Activated naive CD8-positive, alpha-beta T cell treated with anti-CD3 and anti-CD28 coated beads, Interleukin-2, amount 10 ng/mL, durations not matched to agents 7 days and 5 days (primary cell): ENCODE measurements at regions not wholly inside any gene's neighbourhood (a gene's known extent, or its start where the extent isn't known, plus 50 kb on each side); places are given as distances from the start of the nearest gene placed in this dataset.

ENCODE experiments used
- ATAC-seq: fragments of 150-1000 bp; cut with Tn5 transposase; one replicate; pipeline ENCODE4 v1.10.0; 2021; ENCODE audit warnings: low read depth, moderate library complexity
- POLR2A ChIA-PET: fragments of 350-600 bp; sonication (Branson Sonifier 250); formaldehyde crosslinking; loops from one replicate; lab custom pipeline; 2021; ENCODE audit warnings: antibody characterized with exemption; lab: Charles Lee
- DNase-seq: peaks from one replicate; pipeline ENCODE4 v3.0.0; 2021
- H3K27ac Mint-ChIP-seq: one replicate; pipeline ENCODE4 v1.8.0; 2022; ENCODE audit warnings: mild to moderate bottlenecking, mixed read lengths
- H3K27me3 Mint-ChIP-seq: one replicate; pipeline ENCODE4 v1.8.0; 2022; ENCODE audit warnings: mild to moderate bottlenecking, moderate library complexity, mixed read lengths
- H3K36me3 Mint-ChIP-seq: one replicate; pipeline ENCODE4 v1.8.0; 2021; ENCODE audit warnings: mild to moderate bottlenecking, mixed read lengths
- H3K4me1 Mint-ChIP-seq: one replicate; pipeline ENCODE4 v1.8.0; 2021; ENCODE audit warnings: mixed read lengths
- H3K4me3 Mint-ChIP-seq: one replicate; pipeline ENCODE4 v1.8.0; 2022; ENCODE audit warnings: mild to moderate bottlenecking, moderate library complexity, mixed read lengths
- H3K9me3 Mint-ChIP-seq: one replicate; pipeline ENCODE4 v1.8.0; 2021; ENCODE audit warnings: mixed read lengths

DNA sequence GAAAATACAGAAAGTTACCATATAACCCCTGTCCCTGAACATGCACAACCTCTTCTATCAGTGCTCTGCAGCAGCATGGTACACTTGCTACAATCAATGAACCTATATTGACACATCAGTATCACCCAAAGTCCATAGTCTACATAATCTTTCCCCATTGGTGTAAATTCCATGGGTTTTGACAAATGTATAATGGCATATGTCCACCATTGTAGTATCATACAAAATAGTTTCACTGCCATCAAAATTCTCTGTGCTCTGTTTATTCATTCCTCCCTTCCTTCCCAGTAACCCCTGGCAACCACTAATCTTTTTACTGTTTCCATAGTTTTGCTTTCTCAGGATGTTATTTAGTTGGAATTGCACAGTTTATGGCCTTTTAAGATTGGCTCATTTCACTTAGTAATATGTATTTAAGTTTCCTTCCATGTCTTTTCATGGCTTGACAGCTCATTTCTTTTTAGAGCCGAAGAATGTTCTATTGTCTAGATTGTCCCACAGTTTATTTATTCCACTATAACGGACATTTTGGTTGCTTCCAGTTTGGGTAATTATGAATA, 1707.0 kb downstream of the EFNA5 start:
- ATAC-seq (no peak), DNase-seq (no peak)
- H3K9me3 Mint-ChIP-seq = peaks cover 5% of the 10 kb centered on the region
- POLR2A ChIA-PET = no interaction called here
- no peak overlapping the region for H3K4me3 Mint-ChIP-seq
- no peaks in the 10 kb centered on the region for H3K4me1 Mint-ChIP-seq
- H3K36me3 Mint-ChIP-seq = no peaks in the 10 kb centered on the region
- H3K27me3 Mint-ChIP-seq = no peaks in the 10 kb centered on the region
- no peak overlapping the region for H3K27ac Mint-ChIP-seq

DNA sequence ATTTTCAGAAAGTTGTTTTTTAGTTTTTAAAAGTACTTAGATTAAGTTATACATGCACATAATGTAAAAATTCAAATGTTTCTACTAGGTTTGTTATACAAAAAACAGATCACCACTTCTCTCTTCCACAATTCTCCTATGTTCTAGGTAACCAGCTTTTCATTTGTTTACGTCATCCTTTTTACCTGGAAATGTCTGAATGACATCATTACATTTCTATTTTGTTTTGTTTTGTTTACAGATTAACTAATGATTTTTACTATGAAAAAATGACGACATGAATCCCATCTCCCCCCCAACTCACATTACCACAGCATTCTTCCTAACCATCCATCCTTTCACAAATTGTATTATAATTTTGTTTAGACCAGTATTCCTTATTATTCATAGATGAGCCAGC, 1709.2 kb downstream of the EFNA5 start:
- POLR2A ChIA-PET = no interaction called here
- ATAC-seq (no peak), DNase-seq (no peak)
- Mint-ChIP-seq H3K9me3 (peaks cover 1% of the 10 kb centered on the region), H3K36me3 (no peaks in the 10 kb centered on the region), H3K27ac (no peak overlapping the region), H3K4me3 (no peak overlapping the region), H3K27me3 (no peaks in the 10 kb centered on the region), H3K4me1 (no peaks in the 10 kb centered on the region)

DNA sequence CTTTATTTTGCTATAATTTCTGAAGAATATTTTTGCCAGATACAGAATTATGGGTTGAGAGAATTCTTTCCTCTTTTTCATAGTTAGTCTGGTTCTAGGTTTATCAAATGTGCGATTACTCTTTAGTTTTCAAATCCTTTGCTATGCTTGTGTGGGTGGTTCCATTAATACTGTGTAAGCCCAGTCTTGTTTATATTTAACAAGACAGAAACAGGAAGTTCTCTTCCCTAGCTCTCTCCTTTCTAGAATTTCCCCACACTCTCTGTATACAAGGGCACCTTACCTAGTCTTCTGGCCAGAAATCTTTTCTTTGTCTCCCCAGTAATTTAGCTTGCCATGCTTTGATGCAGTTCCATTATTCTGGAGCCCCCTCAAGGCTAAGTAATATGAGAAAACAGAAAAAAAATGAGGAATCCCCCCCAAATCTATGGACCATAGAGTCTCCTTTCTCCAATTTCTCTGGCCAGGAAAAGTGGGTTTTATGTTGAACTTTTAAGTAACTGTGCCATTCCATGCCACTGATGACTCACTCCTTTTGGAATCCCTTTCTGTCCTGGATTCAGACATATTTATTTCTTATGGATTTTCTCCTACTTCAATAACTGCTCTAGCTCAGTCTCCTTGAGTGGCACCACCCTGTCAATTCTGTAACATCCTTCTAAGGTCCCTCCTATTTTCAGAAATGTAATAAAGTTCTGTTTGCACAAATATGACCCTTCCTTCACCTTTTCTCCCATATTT, 1714.1 kb downstream of the EFNA5 start:
- Mint-ChIP-seq H3K27me3 (no peaks in the 10 kb centered on the region), H3K9me3 (no peaks in the 10 kb centered on the region), H3K4me1 (no peaks in the 10 kb centered on the region), H3K27ac (no peak overlapping the region), H3K36me3 (no peaks in the 10 kb centered on the region), H3K4me3 (no peak overlapping the region)
- no peak for DNase-seq
- POLR2A ChIA-PET = no interaction called here
- ATAC-seq = no peak

DNA sequence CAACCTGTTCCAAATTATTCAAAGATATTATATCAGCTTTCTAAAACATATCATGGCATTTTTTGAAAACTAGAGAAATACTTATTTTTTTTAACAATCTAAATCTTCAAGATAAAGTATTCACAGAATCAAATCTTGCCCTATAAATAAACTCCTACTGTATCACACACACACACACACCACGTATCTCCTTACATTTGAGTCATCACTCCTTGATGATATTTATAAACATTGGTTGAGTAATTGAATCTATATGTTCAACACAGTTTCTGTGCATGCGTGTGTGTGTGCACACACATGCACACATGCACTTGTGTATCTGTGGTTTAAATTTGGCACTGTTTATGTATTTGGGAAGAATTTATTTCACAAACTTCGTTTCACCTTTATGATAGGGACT, 1716.4 kb downstream of the EFNA5 start:
- Mint-ChIP-seq H3K4me1 (no peaks in the 10 kb centered on the region), H3K27me3 (no peaks in the 10 kb centered on the region), H3K27ac (no peak overlapping the region), H3K4me3 (no peak overlapping the region), H3K9me3 (no peaks in the 10 kb centered on the region), H3K36me3 (no peaks in the 10 kb centered on the region)
- POLR2A ChIA-PET = no interaction called here
- DNase-seq (no peak), ATAC-seq (no peak)

DNA sequence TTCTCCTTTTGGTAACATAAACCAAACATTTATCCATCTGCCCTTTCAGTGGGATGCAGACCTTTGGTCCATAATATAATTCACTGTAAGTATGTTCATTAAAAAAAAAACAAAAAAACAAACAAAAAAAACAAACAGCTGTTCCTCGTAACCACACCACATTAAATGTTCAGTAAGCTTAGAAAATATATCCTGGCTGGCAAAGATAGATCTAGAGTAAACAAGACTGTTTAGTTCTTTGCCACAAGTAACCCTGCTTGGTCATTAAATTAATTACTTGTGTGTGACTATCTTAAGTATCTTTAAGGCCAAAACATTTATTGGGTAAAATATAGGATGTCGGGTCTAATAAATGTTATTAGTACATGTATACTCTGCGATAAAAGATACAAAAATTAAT, 1717.1 kb downstream of the EFNA5 start:
- Mint-ChIP-seq H3K27ac (no peak overlapping the region), H3K27me3 (no peaks in the 10 kb centered on the region), H3K36me3 (no peaks in the 10 kb centered on the region), H3K4me1 (no peaks in the 10 kb centered on the region), H3K4me3 (no peak overlapping the region), H3K9me3 (peaks cover under 1% of the 10 kb centered on the region)
- ATAC-seq = no peak
- POLR2A ChIA-PET = no interaction called here
- no peak for DNase-seq

DNA sequence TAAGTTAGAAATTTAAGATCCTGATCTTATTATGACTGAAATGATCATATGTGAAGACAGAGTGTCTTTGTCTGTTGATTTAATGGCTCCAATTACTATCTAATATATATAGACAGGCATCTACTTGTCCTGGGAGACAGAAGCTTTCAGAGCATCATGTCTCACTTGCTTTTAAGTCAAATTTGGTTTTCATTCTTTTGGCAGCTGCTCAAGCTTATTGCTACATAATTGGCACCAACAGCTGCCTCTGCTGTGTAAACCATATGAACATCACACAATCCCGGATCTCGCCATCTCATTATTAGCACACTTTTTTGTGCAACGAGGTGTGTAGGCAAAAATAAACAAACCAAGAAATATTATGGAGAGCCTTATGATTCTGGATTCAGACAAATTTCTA, 1717.9 kb downstream of the EFNA5 start:
- Mint-ChIP-seq H3K9me3 (peaks cover 2% of the 10 kb centered on the region), H3K27ac (no peak overlapping the region), H3K4me3 (no peak overlapping the region), H3K4me1 (no peaks in the 10 kb centered on the region), H3K27me3 (no peaks in the 10 kb centered on the region), H3K36me3 (no peaks in the 10 kb centered on the region)
- POLR2A ChIA-PET = no interaction called here
- no peak for DNase-seq
- ATAC-seq = no peak

DNA sequence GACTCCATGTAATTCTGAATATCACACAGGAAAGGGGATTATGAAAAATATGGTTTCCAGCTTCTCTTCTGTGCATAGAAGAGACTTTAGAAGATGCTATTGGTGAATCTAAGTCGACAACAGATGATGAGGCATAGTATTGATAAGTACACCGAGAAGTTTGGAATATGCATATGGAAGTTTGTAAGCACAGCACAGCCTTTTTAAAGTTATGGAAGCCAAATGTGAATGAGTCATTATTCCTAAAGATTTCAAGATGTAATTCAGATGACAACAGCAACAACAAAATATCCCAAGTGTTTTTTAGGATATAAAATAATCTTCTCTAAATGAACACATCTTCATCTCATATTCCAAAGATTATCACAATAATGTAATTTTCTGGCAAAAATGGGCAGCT, 1723.3 kb downstream of the EFNA5 start:
- H3K4me1 Mint-ChIP-seq = no peaks in the 10 kb centered on the region
- no peaks in the 10 kb centered on the region for H3K27me3 Mint-ChIP-seq
- no peak for DNase-seq
- peaks cover 4% of the 10 kb centered on the region for H3K9me3 Mint-ChIP-seq
- no peak for ATAC-seq
- H3K4me3 Mint-ChIP-seq = no peak overlapping the region
- no peaks in the 10 kb centered on the region for H3K36me3 Mint-ChIP-seq
- POLR2A ChIA-PET = no interaction called here
- H3K27ac Mint-ChIP-seq = no peak overlapping the region

DNA sequence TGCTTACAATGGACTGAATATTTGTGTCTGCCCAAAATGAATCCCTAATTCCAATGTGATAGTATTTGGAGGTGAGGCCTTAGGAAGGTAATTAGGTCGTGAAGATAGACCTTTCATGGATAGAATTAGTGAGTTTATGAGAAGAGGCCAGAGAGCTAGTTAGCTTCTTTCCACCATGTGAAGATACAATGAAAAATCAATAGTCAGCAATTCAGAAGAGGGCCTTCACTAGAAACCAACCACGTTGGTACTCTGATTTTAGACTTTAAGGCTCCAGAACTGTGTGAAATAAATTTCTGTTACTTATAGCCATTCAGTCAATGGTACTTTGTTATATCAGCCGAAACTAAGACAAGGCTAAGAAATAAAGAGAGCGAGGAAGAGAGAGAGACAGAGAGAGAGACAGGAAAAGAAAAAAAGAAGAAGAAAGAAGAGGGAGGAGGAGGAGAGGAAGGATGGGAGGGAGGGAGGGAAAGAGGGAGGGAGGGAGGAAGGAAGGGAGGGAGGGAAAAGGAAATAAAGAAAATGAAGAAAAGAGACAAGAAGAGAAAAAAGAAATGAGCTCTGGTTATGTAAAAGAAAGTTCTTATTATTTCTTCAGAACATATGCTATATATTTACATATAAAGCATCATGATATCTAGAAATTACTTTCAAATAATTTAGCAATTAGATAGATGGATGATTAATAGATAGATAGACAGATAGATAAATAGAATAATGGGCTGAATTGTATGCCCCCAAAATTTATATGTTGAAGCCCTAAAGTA, 1725.3 kb downstream of the EFNA5 start:
- H3K27me3 Mint-ChIP-seq = no peaks in the 10 kb centered on the region
- H3K4me3 Mint-ChIP-seq = no peak overlapping the region
- ATAC-seq (no peak), DNase-seq (no peak)
- H3K4me1 Mint-ChIP-seq = no peaks in the 10 kb centered on the region
- peaks cover 4% of the 10 kb centered on the region for H3K9me3 Mint-ChIP-seq
- no peaks in the 10 kb centered on the region for H3K36me3 Mint-ChIP-seq
- POLR2A ChIA-PET = no interaction called here
- no peak overlapping the region for H3K27ac Mint-ChIP-seq

DNA sequence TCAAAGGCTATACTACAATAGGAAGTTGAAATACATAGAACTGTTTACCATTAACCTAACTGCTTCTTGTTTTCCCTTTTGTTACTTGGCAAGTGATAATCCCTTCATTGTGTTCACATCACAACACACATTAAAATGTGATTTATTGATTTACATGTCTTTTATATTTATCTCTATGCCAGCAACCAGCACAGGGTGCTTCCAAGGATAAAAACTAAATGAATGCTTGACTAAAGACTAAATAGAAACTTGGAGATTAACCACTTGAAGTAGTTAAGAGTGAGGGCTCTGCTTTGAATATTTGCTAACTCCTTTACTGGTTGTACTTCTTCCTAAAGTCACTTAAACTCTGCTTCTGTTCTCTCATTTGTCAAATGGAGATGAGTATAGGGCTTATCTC, 1730.6 kb downstream of the EFNA5 start:
- Mint-ChIP-seq H3K27ac (no peak overlapping the region), H3K27me3 (no peaks in the 10 kb centered on the region), H3K4me1 (no peaks in the 10 kb centered on the region), H3K4me3 (no peak overlapping the region), H3K9me3 (peaks cover 2% of the 10 kb centered on the region), H3K36me3 (no peaks in the 10 kb centered on the region)
- POLR2A ChIA-PET = no interaction called here
- ATAC-seq (no peak), DNase-seq (no peak)

DNA sequence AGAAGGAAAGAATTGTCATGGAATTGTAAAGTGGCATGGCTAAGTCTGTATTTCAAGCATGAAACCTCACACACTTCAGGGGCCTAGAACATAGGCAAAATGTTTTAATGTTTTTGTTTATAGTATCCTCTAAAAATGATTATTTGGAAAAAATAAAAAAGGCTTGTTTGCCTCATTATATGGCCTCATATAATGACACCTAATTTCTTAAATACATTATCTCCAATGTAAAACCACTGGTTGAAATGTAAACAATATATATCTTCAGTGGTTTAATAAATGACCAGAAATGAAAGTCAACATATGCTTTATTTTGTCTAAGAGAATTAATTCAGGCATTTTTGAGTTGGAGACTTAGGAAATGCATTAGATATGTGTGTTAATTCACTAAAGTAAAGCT, 1736.6 kb downstream of the EFNA5 start:
- no peaks in the 10 kb centered on the region for H3K9me3 Mint-ChIP-seq
- POLR2A ChIA-PET = no interaction called here
- H3K27ac Mint-ChIP-seq = no peak overlapping the region
- H3K36me3 Mint-ChIP-seq = no peaks in the 10 kb centered on the region
- no peak overlapping the region for H3K4me3 Mint-ChIP-seq
- ATAC-seq (no peak), DNase-seq (no peak)
- no peaks in the 10 kb centered on the region for H3K27me3 Mint-ChIP-seq
- H3K4me1 Mint-ChIP-seq = no peaks in the 10 kb centered on the region

DNA sequence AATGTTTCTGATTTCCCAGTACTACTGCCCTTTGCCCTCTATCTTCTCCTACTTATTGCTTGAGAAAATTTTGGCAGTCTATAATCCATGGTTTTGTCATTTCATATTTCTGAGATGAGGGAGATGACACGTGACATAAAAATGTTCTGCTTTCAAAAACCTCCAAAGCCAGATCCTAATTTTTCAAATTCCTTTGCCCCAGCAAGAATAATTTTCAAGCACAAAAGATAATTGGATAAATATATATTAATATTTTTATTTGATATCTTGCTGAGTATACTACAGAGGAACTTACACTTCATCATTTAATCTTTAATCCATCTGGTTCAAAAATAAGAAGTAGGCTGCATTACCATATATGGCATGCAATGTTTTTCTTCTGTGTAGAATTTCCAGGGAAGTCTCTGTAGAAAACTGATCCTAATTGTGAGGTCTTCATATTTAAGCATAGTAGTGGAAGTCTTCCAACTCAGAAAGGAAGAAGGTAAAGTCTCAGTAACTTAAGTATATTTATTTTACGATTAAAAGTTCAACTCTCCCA, 1738.8 kb downstream of the EFNA5 start:
- no peaks in the 10 kb centered on the region for H3K27me3 Mint-ChIP-seq
- H3K27ac Mint-ChIP-seq = no peak overlapping the region
- H3K9me3 Mint-ChIP-seq = no peaks in the 10 kb centered on the region
- ATAC-seq = no peak
- H3K4me3 Mint-ChIP-seq = no peak overlapping the region
- POLR2A ChIA-PET = no interaction called here
- H3K36me3 Mint-ChIP-seq = no peaks in the 10 kb centered on the region
- no peaks in the 10 kb centered on the region for H3K4me1 Mint-ChIP-seq
- no peak for DNase-seq

DNA sequence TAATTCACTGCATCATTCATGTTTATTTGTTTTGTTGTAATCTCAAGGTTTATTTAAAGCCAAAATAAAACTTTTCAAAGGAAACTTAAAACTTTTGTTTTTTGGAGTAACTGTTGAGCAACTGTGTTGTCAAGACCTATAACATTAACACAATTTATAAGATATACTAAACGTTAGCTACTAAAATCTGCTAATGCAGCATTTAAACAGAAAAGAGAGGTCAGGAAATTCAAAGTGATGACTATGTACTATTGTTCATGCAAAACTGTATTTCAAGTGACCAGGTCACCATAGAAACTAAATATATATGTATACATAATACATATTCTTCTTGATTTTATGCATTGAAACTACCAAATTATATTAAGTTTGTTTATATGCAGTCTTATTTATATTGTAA, 1740.9 kb downstream of the EFNA5 start:
- POLR2A ChIA-PET = no interaction called here

DNA sequence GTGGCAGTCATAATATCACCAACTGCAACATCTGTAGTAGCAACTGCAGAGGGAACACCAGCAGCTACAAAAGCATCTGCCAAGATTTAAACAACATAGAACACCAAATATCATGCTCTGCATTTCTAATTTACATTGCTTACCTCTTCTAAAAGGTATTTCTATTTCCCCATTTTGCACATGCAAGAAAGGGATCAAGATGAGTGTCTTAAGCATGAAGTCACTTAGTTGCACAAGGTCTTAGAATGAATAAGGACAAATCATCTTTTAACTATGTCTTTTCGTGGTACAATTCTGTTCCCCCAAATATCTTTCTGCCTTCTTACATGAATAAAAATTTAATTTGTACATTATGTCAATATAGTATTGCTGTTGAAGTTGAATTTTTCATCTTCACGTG, 1746.4 kb downstream of the EFNA5 start:
- POLR2A ChIA-PET = no interaction called here
- H3K27ac Mint-ChIP-seq = no peak overlapping the region
- DNase-seq = no peak
- no peak for ATAC-seq
- no peaks in the 10 kb centered on the region for H3K4me1 Mint-ChIP-seq
- H3K27me3 Mint-ChIP-seq = no peaks in the 10 kb centered on the region
- H3K9me3 Mint-ChIP-seq = no peaks in the 10 kb centered on the region
- no peaks in the 10 kb centered on the region for H3K36me3 Mint-ChIP-seq
- H3K4me3 Mint-ChIP-seq = no peak overlapping the region

More for the DNA sequence above, 1740.9 kb downstream of the EFNA5 start:
- no peak for DNase-seq
- no peaks in the 10 kb centered on the region for H3K4me1 Mint-ChIP-seq
- no peak for ATAC-seq
- H3K9me3 Mint-ChIP-seq = no peaks in the 10 kb centered on the region
- H3K27ac Mint-ChIP-seq = no peak overlapping the region
- H3K4me3 Mint-ChIP-seq = no peak overlapping the region
- no peaks in the 10 kb centered on the region for H3K36me3 Mint-ChIP-seq
- H3K27me3 Mint-ChIP-seq = no peaks in the 10 kb centered on the region

DNA sequence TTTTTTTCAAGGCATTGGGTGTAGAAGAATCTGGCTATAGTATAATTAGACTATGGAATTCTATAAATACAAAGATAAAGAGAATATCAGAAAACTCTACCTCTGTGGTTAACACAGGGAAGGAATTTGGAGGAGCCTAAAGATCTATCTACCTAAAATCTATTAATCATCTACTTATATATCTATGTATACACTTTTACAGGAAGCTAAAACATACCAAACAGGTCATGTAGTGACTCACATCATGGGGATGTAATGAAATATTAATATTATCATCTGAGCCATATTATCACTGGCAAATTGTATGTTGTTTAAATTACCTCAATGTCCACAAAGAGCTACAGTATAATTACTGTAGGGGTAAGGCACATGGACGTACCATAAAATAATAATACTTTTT, 1748.2 kb downstream of the EFNA5 start:
- Mint-ChIP-seq H3K9me3 (peaks cover 3% of the 10 kb centered on the region), H3K4me1 (no peaks in the 10 kb centered on the region), H3K27ac (no peak overlapping the region), H3K4me3 (no peak overlapping the region), H3K36me3 (no peaks in the 10 kb centered on the region), H3K27me3 (no peaks in the 10 kb centered on the region)
- DNase-seq = no peak
- ATAC-seq = no peak
- POLR2A ChIA-PET = no interaction called here
